ENCODE measurements at regions not wholly inside any gene's neighbourhood (a gene's known extent, or its start where the extent isn't known, plus 50 kb on each side); places are given as distances from the start of the nearest gene placed in this dataset.

DNA sequence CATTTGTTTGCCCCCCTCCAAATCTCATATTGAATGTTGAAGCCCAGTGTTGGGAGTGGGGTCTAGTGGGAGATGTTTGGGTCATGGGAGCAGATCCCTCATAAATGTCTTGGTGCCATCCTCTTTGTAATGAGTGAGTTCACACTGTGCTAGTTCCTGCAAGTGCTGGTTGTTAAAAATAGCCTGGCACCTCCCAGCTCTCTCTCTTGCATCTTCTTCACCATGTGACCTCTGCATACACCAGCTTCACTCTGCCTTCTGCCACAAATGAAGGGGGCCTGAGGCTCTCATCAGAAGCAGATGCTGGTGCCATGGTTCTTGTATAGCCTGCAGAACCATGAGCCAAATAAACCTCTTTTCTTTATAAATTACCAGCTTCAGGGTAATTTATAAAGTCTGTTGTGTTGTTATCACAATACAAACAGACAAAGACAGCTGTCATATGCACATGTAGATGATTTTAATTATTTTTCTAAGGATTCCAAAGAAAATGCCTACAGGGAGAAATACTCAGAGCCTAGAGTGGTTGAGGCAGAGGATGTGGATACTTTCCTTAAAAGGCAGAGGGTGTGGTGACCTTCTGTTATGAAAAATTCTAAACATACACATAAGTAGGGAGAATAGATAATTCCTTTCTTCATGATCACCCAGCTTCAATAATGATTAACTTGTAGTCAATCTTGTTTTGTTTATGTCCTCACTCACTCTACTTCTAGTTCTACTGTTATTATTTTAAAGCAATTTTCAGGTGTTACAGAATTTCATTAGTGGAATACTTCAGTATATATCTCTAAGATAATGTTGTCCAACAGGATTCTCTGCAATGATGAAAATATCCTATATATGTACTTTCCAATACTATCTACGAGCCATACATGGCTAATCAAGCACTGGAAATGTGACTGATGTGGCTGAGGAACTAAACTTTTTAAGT, 75.1 kb upstream of the RANBP6 start:
- no peaks in the 10 kb centered on the region for H3K27me3 ChIP-seq
- H3K27ac ChIP-seq: no peak overlapping the region
- intact Hi-C loops (cut with DNase I; ENCODE audit: low total_unique reads): no loop called here
- DNase-seq (ENCODE audit: low spot score in 2 of 2): no peak
- no peaks in the 10 kb centered on the region for H3K9me3 ChIP-seq
- no peak overlapping the region for H3K4me3 ChIP-seq
- H3K4me1 ChIP-seq: no peaks in the 10 kb centered on the region
- H3K36me3 ChIP-seq: no peaks in the 10 kb centered on the region
- TF ChIP-seq, protein P1, sequence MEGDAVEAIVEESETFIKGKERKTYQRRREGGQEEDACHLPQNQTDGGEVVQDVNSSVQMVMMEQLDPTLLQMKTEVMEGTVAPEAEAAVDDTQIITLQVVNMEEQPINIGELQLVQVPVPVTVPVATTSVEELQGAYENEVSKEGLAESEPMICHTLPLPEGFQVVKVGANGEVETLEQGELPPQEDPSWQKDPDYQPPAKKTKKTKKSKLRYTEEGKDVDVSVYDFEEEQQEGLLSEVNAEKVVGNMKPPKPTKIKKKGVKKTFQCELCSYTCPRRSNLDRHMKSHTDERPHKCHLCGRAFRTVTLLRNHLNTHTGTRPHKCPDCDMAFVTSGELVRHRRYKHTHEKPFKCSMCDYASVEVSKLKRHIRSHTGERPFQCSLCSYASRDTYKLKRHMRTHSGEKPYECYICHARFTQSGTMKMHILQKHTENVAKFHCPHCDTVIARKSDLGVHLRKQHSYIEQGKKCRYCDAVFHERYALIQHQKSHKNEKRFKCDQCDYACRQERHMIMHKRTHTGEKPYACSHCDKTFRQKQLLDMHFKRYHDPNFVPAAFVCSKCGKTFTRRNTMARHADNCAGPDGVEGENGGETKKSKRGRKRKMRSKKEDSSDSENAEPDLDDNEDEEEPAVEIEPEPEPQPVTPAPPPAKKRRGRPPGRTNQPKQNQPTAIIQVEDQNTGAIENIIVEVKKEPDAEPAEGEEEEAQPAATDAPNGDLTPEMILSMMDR (IDR thresholded peaks at IDR 0.05): no peak
- TF ChIP-seq POLR2A (IDR thresholded peaks at IDR 0.05) (no peak), POLR2AphosphoS5 (IDR thresholded peaks at IDR 0.05) (no peak)

DNA sequence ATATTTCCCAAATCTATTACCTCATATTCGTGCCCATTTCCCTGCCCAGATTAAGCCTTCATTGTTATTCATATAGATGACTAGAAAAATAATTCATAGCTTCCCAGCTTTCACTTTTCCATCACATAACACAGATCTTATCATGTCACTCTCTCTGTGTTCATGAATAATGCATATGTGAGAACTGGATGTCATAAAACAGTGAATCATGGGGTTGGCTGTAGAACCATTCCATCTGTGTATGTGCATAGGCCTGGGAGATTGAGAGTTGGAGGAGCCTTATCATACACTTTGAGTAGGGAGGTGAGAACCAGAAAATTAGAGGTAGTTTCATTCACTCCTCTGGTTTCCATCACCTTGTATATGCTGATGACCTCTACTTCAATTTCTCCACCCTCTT, 73.9 kb upstream of the RANBP6 start:
- Histone ChIP-seq H3K4me1 (no peaks in the 10 kb centered on the region), H3K27ac (no peak overlapping the region), H3K4me3 (no peak overlapping the region), H3K36me3 (no peaks in the 10 kb centered on the region), H3K27me3 (no peaks in the 10 kb centered on the region), H3K9me3 (no peaks in the 10 kb centered on the region)
- DNase-seq (ENCODE audit: low spot score in 2 of 2): no peak
- TF ChIP-seq POLR2AphosphoS5 (IDR thresholded peaks at IDR 0.05): no peak
- TF ChIP-seq POLR2A (IDR thresholded peaks at IDR 0.05): no peak
- TF ChIP-seq, protein P1 (IDR thresholded peaks at IDR 0.05): no peak
- intact Hi-C loops (cut with DNase I; ENCODE audit: low total_unique reads): no loop called here

DNA sequence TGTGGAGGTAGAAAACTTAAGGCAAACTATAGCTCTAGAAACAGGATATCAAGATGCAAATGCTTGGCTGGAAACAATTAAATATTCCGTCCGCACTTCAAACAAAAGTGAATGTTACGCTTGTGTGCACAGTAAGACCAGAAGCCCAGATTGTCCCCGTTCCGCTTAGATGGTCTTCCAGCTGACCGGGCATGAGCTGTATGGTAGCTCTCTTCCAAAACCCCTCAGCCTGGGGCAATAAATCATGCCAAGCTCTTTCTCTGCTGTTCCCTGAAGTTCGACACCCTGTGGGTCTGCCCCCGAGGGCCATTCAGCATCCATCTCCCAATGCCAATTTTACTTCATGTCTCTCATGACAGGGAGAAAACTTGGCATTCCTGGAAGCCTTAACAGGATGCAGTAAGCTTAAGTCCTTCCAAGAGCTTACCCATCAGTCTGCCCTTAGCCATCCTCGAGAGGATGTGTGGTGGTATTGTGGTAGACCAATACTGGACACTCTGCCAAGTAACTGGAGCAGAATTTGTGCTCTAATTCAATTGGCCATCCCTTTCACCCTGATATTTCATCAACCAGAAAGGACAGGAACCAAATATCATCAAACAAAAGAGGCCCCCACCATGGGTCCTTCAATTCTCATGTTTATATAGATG, 70.7 kb upstream of the RANBP6 start:
- intact Hi-C loops (cut with DNase I; ENCODE audit: low total_unique reads): no loop called here

DNA sequence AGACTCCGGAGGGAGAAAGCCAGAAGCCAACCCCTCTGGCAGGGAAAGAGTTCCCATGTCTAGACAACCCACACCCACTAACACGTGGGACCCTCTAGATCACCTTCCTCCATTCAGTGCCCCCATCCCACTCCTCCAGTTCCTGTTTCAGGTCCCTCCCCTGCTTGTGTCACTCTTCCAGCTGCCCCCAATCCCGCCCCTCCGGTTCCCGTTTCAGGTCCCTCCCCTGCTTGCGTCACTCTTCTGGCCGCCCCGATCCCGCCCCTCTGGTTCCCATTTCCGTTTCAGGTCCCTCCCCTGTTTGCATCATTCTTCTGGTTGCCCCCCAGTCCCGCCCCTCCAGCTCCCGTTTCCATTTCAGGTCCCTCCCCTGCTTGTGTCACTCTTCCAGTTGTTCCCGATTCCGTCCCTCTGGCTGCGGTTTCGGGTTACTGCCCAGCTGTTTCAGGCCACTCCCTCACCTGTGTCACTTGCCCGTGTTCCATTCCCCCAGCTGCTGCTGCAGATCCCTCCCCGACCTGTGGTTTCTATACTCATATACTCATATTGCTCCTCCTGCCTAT, 64.8 kb upstream of the RANBP6 start:
- Histone ChIP-seq H3K36me3 (no peaks in the 10 kb centered on the region), H3K27ac (peak overlapping the region; percentile 80 to 83), H3K4me1 (no peaks in the 10 kb centered on the region), H3K27me3 (no peaks in the 10 kb centered on the region), H3K4me3 (peak overlapping the region; percentile 31 to 63 (median 52)), H3K9me3 (no peaks in the 10 kb centered on the region)
- TF ChIP-seq, protein P1 (IDR thresholded peaks at IDR 0.05): peak in 2 of 3 donors; percentile 11 to 25
- no peak for TF ChIP-seq POLR2AphosphoS5 (IDR thresholded peaks at IDR 0.05)
- DNase-seq (ENCODE audit: low spot score in 2 of 2): peak; percentile 90 to 92
- intact Hi-C loops (cut with DNase I; ENCODE audit: low total_unique reads): no loop called here

More for the DNA sequence above, 70.7 kb upstream of the RANBP6 start:
- TF ChIP-seq POLR2AphosphoS5 (IDR thresholded peaks at IDR 0.05) (no peak), POLR2A (IDR thresholded peaks at IDR 0.05) (no peak)
- TF ChIP-seq, protein P1 (IDR thresholded peaks at IDR 0.05): no peak
- no peaks in the 10 kb centered on the region for H3K36me3 ChIP-seq
- H3K4me3 ChIP-seq: no peak overlapping the region
- no peaks in the 10 kb centered on the region for H3K27me3 ChIP-seq
- H3K27ac ChIP-seq: no peak overlapping the region
- H3K9me3 ChIP-seq: no peaks in the 10 kb centered on the region
- no peaks in the 10 kb centered on the region for H3K4me1 ChIP-seq
- no peak for DNase-seq (ENCODE audit: low spot score in 2 of 2)

DNA sequence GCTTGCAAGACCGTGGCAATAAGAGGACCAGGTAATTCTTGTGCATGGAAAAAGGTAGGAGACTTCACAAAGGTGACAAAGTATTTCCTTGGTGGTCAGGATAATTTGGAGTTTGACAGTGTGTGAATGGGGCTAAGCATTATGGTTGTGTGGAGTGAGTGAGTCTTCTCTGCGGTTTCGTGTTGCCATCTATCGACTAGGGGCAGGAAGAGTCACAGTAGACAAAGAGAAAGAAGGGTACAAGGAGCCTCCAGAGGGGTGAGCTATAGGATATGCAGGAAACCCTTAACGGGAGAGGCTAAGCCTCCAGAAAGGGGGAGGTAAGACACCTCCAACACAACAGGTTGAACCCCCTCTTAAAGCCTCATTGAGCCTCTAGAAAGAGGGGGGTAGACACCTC, 64.0 kb upstream of the RANBP6 start:
- Histone ChIP-seq H3K9me3 (no peaks in the 10 kb centered on the region), H3K4me3 (peak overlapping the region in 2 of 3 donors; percentile 52 to 63), H3K27ac (peak overlapping the region in 1 of 2 donors; percentile 80), H3K36me3 (no peaks in the 10 kb centered on the region), H3K4me1 (no peaks in the 10 kb centered on the region), H3K27me3 (no peaks in the 10 kb centered on the region)
- DNase-seq (ENCODE audit: low spot score in 2 of 2): no peak
- intact Hi-C loops (cut with DNase I; ENCODE audit: low total_unique reads): no loop called here
- no peak for TF ChIP-seq POLR2A (IDR thresholded peaks at IDR 0.05)
- no peak for TF ChIP-seq POLR2AphosphoS5 (IDR thresholded peaks at IDR 0.05)
- TF ChIP-seq, protein P1 (IDR thresholded peaks at IDR 0.05): no peak
